NCI-H2081 treated with DMSO at 0.1 percent for 48 hours (cell line): ENCODE measurements at regions not wholly inside any gene's neighbourhood (a gene's known extent, or its start where the extent isn't known, plus 50 kb on each side); places are given as distances from the start of the nearest gene placed in this dataset.
"Not testable (repeated sequence)": the region's sequence is repeated elsewhere in the genome, so short reads cannot be mapped to it uniquely, and the experiment has no call there.

Source experiments
- DNase-seq: peaks from one replicate; lab custom pipeline; 2025; lab: John Stamatoyannopoulos, UW

- no peak for DNase-seq
Measured at GRCh38 chr5:166618526-166618925, 1672.9 kb upstream of the WWC1 start.

GRCh38 chr5:166624573-166624972 is 1666.9 kb upstream of the WWC1 start:
- DNase-seq: no peak

DNA sequence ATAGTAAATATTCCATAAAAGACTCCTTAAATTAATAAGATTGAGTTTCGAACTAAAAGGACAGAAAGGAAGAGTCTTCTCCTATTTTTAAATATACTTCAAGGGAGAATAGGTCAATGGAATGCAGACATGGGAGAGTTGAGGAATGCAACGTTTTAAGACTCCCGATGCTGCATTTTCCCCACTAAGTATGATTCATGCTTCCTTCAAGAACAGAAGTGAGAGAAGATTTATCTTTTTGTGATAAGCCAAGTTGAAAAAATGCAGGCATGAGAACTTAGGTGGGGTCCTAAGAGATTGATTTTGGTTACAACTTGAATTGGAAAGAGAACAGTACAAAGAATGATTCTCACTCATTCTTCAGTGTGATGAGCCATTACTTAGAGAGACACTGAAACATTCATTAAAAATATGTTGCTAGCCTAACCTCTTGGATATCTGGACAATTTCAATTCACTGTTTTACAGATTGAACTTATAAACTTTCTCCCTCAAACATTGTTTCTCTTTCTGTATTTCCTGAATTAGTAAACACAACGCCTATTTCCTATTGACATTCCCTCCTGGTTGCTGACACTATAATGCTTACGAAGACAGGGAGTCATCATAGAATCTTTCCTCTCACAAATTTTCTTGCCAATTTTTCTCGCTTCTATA is 1666.1 kb upstream of the WWC1 start:
- no peak for DNase-seq

GRCh38 chr5:166637295-166637694 is 1654.2 kb upstream of the WWC1 start:
- DNase-seq: no peak

- DNase-seq: no peak
Measured at GRCh38 chr5:166639151-166639550, 1652.3 kb upstream of the WWC1 start.

DNA sequence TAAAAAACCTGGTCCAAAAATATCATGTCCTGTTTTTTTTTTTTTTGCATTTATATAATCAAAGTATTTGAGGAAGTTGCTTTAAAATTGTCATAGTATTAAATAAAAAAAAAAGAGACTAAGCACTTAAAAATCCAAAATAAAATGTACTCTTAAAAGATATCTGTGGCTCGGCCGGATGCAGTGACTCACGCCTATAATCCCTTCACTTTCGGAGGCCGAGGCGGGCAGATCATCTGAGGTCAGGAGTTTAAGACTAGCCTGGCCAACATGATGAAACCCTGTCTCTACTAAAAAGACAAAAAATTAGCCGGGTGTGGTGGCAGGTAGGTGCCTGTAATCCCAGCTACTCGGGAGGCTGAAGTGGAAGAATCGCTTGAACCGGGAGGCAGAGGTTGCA is 1651.3 kb upstream of the WWC1 start:
- DNase-seq: not testable (repeated sequence)

DNA sequence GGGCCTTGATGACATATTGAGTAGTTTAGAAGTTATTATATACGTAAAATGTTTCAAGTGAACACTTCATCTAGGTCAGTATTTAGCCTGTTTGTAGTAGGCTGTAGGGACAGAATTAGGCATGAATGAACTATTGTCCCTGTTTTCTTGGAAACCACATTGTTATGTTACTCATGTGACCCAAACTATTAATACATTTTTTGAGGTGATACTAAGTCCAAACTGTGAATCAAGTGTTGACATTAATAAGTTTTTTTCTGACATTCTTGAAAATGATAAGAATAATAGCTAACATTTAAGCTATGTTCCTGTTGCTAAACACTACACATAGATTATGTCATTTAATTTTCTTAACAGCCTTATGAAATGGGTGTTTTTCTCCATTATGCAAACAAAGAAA is 1642.7 kb upstream of the WWC1 start:
- no peak for DNase-seq

DNA sequence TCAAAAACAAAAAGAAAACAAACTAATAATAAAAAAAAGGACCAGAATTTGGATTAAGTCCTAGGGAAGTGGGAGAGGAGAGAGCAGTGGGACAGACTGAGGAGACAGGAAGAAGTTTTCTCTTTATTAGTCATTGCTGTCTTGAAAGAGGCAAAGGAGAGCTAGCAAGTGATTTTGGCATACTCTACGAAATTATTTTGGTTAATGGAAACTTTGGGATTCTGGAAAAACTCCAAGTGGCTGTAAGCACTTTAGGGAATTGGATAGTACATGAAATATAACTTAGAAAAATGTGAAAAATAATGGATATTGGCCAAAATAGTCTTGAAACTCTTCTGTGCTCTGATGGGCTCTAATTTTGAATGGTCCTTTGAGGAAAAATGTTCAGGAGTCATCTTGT is 1641.8 kb upstream of the WWC1 start:
- no peak for DNase-seq

- no peak for DNase-seq
Measured at GRCh38 chr5:166651234-166651633, 1640.2 kb upstream of the WWC1 start.

DNA sequence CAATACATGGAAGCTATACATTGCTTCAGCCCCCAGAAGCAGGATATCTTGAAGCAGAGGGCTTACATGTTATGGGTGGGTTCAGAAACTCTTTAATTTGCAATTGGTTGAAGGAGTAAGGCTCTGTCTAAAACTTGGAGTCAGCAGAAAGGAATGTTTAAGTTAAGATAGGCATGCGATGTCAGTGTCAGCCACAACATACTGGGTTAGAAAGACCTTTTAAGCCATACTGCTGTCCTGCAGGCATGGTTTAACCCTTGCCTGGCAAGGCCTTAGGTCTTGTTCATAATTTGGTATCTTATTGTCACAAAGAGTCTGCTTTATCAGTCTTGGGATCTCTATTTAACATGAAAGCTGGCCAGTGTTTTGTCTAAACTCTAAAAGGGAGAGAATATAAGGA is 1619.6 kb upstream of the WWC1 start:
- no peak for DNase-seq

- DNase-seq: no peak
Measured at GRCh38 chr5:166672431-166672830, 1619.0 kb upstream of the WWC1 start.

DNA sequence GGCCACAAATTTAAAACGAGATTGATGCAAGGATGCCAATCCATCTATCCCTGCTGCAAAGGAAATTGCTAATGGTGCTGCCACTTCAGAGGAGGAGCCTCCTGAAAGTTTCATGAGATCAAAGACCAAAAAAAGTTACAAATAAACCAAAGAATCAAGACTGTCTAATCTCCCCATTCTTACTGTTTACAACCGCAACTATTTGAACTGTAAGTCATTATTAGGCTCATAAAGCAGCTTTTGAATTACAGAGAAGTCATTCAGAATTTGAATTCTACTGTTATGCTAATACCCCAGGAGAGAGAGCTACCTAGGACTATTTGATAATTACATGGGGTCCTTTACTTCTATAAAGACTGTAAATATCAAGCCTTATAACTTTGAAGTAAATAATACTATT is 1613.6 kb upstream of the WWC1 start:
- no peak for DNase-seq

DNA sequence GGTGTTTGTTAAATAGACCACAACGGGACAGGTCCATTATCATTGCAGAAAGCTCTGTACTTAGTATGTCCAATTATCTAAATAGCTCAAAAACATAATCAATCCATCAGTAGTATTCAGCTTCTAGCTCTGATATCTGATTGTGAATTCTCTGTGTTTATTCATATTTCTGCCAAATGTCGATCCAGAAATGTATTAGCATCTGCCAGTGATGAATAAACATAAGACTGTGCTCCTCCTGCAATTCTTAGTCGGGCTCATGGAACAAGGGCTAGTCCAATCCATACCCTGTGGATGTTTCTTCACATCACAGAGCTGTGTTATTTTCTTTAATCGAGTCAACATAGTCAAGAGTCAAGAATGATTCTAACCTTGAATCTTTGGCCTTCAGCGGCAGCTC is 1612.1 kb upstream of the WWC1 start:
- DNase-seq: no peak

DNA sequence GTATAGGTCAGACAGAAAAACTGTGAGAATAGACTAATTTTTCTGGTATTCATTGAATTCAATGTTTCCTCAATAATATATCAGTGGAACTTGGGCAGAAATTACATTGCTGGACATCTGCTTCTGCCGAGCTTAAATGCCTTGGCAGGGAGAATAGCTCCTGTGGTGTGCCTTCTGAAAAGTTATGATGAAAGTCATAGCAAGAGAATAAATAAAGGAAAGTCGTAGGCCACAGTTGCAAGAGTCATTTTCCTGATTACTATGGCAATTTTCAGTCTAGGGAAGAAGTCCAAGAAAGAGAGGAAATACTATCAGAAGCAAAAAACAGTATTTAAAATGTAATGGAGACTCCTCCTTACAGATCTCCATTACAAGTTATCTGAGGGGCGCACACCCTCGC is 1596.1 kb upstream of the WWC1 start:
- DNase-seq: no peak

GRCh38 chr5:166708291-166708690 is 1583.2 kb upstream of the WWC1 start:
- DNase-seq: no peak

GRCh38 chr5:166709691-166710090 is 1581.8 kb upstream of the WWC1 start:
- DNase-seq: no peak

DNA sequence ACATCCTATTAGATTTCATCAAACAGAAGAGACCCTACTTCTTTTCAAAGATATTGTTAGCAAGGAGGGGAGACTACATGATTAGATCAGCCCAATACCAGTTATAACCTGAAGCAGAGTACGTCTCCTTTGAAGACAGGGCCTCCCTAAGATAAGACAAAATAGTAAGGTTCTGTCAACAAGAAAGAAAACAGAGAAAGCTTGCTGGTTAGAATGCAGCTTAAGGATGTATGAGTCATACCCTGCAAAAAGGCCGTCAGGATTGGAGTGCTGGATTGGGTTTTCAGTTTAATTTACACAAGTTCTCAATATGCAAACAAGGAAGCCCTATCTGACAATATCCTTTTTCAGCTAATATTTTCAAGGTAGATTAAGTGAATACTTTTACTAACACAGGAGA is 1581.2 kb upstream of the WWC1 start:
- DNase-seq: no peak

DNA sequence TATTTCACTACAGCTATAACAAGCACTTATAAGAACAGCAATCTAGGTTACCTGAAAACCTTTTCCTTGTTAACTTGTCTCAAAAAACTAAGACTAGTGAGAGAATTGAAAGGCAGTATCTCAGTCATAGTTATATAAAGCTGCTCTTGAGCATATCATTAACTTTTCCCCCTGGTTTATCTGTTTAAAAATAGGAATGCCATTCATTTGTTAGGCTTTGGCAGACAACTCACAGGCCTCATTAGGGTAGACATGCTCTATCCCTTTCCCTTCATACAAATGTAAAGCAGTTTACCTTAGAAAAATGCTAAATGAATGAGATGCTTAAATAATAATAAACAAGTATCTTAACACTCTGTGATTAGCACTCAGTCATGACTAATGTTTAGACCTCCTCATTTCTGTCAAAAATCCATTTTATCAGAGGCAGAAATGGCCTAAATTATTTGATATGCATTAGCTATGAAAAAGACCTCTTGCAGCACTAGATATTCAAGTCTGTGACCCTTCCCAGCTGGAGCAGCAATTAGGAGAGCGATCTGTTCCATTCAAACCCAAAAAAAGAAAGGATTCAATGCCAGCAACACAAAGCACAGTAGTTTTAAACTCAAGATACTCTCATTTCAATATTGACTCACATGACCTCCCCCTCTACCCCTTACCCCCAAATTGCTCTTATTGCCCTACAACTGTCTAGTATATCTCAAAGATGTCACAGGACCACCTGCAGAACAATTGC is 1578.8 kb upstream of the WWC1 start:
- DNase-seq: no peak

DNA sequence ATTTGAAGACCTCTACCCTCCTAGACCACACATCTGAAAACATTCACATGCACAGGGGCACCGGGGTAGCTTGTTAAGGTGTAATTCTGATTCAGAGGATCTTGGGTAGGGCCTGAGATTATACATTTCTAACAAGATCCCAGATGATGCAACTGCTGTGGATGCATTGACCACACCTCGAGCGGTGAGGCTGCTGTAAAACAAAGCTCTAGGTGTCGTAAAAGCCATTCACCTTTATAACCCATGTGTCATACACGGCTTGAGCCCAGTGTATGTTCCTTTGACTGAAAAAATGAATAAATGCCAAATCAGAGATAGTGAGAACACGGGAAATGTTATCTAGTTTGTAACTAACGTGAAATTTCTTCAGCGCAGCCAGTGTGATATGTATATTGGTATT is 1578.2 kb upstream of the WWC1 start:
- DNase-seq: no peak

- DNase-seq: no peak
Measured at GRCh38 chr5:166716856-166717492, 1574.5 kb upstream of the WWC1 start.

- no peak for DNase-seq
Measured at GRCh38 chr5:166719991-166720390, 1571.5 kb upstream of the WWC1 start.

- no peak for DNase-seq
Measured at GRCh38 chr5:166722939-166723338, 1568.5 kb upstream of the WWC1 start.

GRCh38 chr5:166724284-166724683 is 1567.2 kb upstream of the WWC1 start:
- DNase-seq: no peak
